Fibroblast of skin of back (primary cell): ENCODE measurements at regions not wholly inside any gene's neighbourhood (a gene's known extent, or its start where the extent isn't known, plus 50 kb on each side); places are given as distances from the start of the nearest gene placed in this dataset.

Source experiments
- DNase-seq: peaks from one replicate; pipeline ENCODE4 v3.0.0-alpha.2; 2013

- peak; percentile 49 for DNase-seq
Observed at GRCh38 chr7:93015779-93016481, 101.8 kb downstream of the SAMD9 start.

- peak; percentile 82 for DNase-seq
Observed at GRCh38 chr7:93015101-93015778, 102.5 kb downstream of the SAMD9 start.

GRCh38 chr7:93014410-93014809 is 103.4 kb downstream of the SAMD9 start:
- DNase-seq = no peak

- peak; percentile 9 for DNase-seq
Observed at GRCh38 chr7:93013446-93014061, 104.2 kb downstream of the SAMD9 start.

GRCh38 chr7:93011351-93012294 is 106.2 kb downstream of the SAMD9 start:
- peak; percentile 96 for DNase-seq

GRCh38 chr7:93008833-93009232 is 108.9 kb downstream of the SAMD9 start:
- no peak for DNase-seq

- DNase-seq = no peak
Observed at GRCh38 chr7:93006480-93007095, 111.2 kb downstream of the SAMD9 start.

- no peak for DNase-seq
Observed at GRCh38 chr7:93004906-93005305, 112.9 kb downstream of the SAMD9 start.

- no peak for DNase-seq
Observed at GRCh38 chr7:92997719-92998118, 120.1 kb downstream of the SAMD9 start.

GRCh38 chr7:92997152-92997551 is 120.6 kb downstream of the SAMD9 start:
- DNase-seq = no peak

GRCh38 chr7:92994901-92995300 is 122.9 kb downstream of the SAMD9 start:
- DNase-seq = no peak

GRCh38 chr7:92992932-92993331 is 124.8 kb downstream of the SAMD9 start:
- DNase-seq = no peak

GRCh38 chr7:92992483-92992882 is 125.3 kb downstream of the SAMD9 start:
- DNase-seq = no peak

GRCh38 chr7:92991190-92991589 is 126.6 kb downstream of the SAMD9 start:
- DNase-seq = no peak

GRCh38 chr7:92988941-92989545 is 128.7 kb downstream of the SAMD9 start:
- no peak for DNase-seq

- peak; percentile 69 for DNase-seq
Observed at GRCh38 chr7:92988051-92988450, 129.7 kb downstream of the SAMD9 start.

- DNase-seq = peak; percentile 59
Observed at GRCh38 chr7:92987538-92987937, 130.2 kb downstream of the SAMD9 start.

GRCh38 chr7:92987095-92987494 is 130.7 kb downstream of the SAMD9 start:
- DNase-seq = peak; percentile 86

GRCh38 chr7:92982928-92983327 is 134.9 kb downstream of the SAMD9 start:
- no peak for DNase-seq

GRCh38 chr7:92976931-92977330 is 140.6 kb upstream of the CDK6 start:
- no peak for DNase-seq

GRCh38 chr7:92973974-92974373 is 137.6 kb upstream of the CDK6 start:
- peak; percentile 69 for DNase-seq

- peak; percentile 73 for DNase-seq
Observed at GRCh38 chr7:92973293-92973731, 136.9 kb upstream of the CDK6 start.
